Esophagus squamous epithelium (tissue), 4 donors: ENCODE measurements at regions not wholly inside any gene's neighbourhood (a gene's known extent, or its start where the extent isn't known, plus 50 kb on each side); places are given as distances from the start of the nearest gene placed in this dataset.

Source experiments
- POLR2A ChIP-seq, 4 donors: fragments of 450-650 bp; IDR thresholded peaks; one replicate each; pipeline ENCODE4 v1.6.1; 2017; ENCODE audit warnings: antibody characterized with exemption in 4 of 4, mild to moderate bottlenecking in 4 of 4, moderate library complexity in 3 of 4
- TF ChIP-seq, protein P1 (sequence below), 6 experiments: fragments of 450-650 bp in 4 of 6; fragments of 200-600 bp in 2 of 6; sonication (generic) in 2 of 6; IDR thresholded peaks; one replicate each; pipeline ENCODE4 v1.5.1; 2016 to 2019; ENCODE audit warnings: antibody characterized with exemption in 6 of 6, mild to moderate bottlenecking in 4 of 6, moderate library complexity in 4 of 6

- TF ChIP-seq, protein P1, sequence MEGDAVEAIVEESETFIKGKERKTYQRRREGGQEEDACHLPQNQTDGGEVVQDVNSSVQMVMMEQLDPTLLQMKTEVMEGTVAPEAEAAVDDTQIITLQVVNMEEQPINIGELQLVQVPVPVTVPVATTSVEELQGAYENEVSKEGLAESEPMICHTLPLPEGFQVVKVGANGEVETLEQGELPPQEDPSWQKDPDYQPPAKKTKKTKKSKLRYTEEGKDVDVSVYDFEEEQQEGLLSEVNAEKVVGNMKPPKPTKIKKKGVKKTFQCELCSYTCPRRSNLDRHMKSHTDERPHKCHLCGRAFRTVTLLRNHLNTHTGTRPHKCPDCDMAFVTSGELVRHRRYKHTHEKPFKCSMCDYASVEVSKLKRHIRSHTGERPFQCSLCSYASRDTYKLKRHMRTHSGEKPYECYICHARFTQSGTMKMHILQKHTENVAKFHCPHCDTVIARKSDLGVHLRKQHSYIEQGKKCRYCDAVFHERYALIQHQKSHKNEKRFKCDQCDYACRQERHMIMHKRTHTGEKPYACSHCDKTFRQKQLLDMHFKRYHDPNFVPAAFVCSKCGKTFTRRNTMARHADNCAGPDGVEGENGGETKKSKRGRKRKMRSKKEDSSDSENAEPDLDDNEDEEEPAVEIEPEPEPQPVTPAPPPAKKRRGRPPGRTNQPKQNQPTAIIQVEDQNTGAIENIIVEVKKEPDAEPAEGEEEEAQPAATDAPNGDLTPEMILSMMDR (IDR thresholded peaks at IDR 0.05) = no peak
- no peak for TF ChIP-seq POLR2A (IDR thresholded peaks at IDR 0.05)
These were observed 227.2 kb upstream of the HS6ST1 start for GRCh38 chr2:128545829-128546228.
